Mononuclear cell (primary cell): ENCODE measurements at regions not wholly inside any gene's neighbourhood (a gene's known extent, or its start where the extent isn't known, plus 50 kb on each side); places are given as distances from the start of the nearest gene placed in this dataset.

ENCODE experiments used
- H3K27me3 ChIP-seq: 2 replicates; pipeline ENCODE4 v1.6.0; 2011; ENCODE audit warnings: low read length, control low read depth; ENCODE audit not compliant: insufficient read depth
- H3K4me1 ChIP-seq: 2 replicates; pipeline ENCODE4 v1.5.1; 2011; ENCODE audit warnings: mild to moderate bottlenecking, low read length, control low read depth; ENCODE audit not compliant: insufficient read depth
- H3K4me3 ChIP-seq: 2 replicates; pipeline ENCODE4 v1.5.1; 2011; ENCODE audit warnings: mild to moderate bottlenecking, low read length, moderate library complexity
- H3K9me3 ChIP-seq: 2 replicates; pipeline ENCODE4 v1.5.1; 2011; ENCODE audit warnings: low read depth, mild to moderate bottlenecking, control low read depth, low read length

DNA sequence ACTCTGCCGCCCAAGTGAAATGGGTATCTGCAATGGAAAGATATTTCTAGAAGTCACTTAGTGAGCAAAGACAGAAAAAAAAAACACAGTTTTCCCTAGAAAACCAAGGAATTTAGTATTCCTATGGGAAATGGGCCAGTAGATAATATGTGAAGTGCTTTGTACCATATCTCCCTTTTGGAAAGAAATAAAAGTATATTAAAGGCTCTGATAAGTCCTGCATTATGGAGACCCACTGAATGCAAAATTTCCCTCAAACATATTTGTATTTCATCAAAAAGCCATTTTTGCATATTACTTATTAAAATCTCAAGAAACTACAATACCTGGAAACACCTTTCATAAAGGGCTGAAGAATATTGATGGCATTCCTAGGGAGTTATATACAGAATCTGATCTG lies 51.6 kb upstream of the DYNLRB2 start:
- no peaks in the 10 kb centered on the region for H3K4me1 ChIP-seq
- no peaks in the 10 kb centered on the region for H3K27me3 ChIP-seq
- no peak overlapping the region for H3K4me3 ChIP-seq
- no peaks in the 10 kb centered on the region for H3K9me3 ChIP-seq

DNA sequence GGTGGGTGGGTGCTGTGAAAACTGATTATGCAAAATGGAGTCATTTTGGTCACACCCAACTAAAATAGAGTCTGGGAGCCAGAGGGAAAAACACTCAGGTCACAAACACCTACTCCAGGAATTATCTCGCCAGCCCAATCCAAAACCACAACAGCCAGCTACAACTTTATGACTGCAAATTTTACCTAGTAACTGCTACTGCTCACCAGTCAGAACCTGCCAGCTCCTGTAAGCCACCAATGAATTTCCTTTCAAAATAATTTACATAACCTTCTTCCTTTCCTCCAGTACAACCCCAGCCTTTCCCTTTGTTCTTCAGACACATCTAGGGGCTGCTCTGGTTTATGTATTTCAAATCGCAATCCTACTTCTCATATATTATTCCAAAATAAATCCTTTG lies 52.6 kb upstream of the DYNLRB2 start:
- no peak overlapping the region for H3K4me3 ChIP-seq
- no peaks in the 10 kb centered on the region for H3K9me3 ChIP-seq
- H3K27me3 ChIP-seq: no peaks in the 10 kb centered on the region
- no peaks in the 10 kb centered on the region for H3K4me1 ChIP-seq

DNA sequence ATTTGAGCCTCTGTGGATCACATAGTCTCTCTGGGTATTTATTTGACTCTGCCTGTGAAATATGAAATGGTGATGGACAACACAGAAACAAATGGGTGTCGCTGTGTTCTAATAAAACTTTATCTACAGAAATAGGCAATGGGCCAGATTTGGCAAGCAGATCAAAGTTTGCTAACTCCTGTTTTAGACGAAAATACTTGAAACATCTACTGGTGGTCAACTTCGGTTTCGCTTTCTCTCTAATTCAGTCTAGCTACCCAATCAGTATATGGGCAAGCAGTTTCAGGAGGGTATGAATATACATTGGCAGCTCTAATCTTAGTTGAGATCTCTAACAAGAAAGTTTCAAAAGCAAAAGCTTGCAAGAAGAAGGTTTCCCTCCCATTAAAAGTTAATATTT lies 60.1 kb upstream of the DYNLRB2 start:
- Histone ChIP-seq H3K27me3 (peaks cover 3% of the 10 kb centered on the region), H3K4me1 (no peaks in the 10 kb centered on the region), H3K9me3 (no peaks in the 10 kb centered on the region), H3K4me3 (no peak overlapping the region)

DNA sequence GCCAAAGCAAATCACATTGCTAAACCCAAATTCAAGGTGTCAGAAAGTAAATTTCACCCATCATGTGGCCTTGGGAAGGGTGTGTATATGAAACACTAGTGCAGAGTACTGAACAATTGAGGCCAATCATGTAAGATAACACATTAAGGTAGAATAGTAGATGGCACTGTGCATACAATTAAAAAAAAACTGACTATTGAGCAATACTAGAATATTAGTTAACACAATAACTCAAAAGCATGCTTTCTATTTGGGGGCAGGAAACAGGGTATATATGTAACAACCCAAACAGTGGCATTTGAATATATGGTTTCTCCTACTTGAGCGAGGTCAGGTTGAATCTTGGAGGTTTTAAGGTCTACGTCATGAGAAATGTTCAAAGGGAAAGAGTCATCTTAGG lies 63.0 kb upstream of the DYNLRB2 start:
- no peaks in the 10 kb centered on the region for H3K9me3 ChIP-seq
- no peak overlapping the region for H3K4me3 ChIP-seq
- peaks cover 2% of the 10 kb centered on the region for H3K27me3 ChIP-seq
- no peaks in the 10 kb centered on the region for H3K4me1 ChIP-seq

DNA sequence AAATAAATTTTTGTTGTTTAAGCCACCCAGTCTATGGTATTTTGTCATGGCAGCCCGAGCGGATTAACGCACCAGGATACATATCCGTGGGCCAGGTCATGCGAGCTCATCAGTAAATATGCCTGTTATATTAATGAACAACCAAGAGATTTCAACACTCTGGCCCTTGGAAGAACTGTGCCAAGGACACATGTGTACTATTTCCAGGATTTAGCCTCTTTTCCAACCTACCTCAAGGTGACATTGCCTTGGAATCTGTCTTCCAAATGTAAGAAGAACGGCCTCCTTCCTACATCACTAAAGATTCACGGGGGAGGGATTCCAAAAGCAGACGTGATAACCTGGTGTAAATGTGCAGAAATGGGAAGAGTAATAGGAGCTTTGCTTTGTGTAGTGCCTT lies 72.8 kb upstream of the DYNLRB2 start:
- peaks cover 4% of the 10 kb centered on the region for H3K27me3 ChIP-seq
- H3K4me1 ChIP-seq: no peaks in the 10 kb centered on the region
- H3K9me3 ChIP-seq: no peaks in the 10 kb centered on the region

DNA sequence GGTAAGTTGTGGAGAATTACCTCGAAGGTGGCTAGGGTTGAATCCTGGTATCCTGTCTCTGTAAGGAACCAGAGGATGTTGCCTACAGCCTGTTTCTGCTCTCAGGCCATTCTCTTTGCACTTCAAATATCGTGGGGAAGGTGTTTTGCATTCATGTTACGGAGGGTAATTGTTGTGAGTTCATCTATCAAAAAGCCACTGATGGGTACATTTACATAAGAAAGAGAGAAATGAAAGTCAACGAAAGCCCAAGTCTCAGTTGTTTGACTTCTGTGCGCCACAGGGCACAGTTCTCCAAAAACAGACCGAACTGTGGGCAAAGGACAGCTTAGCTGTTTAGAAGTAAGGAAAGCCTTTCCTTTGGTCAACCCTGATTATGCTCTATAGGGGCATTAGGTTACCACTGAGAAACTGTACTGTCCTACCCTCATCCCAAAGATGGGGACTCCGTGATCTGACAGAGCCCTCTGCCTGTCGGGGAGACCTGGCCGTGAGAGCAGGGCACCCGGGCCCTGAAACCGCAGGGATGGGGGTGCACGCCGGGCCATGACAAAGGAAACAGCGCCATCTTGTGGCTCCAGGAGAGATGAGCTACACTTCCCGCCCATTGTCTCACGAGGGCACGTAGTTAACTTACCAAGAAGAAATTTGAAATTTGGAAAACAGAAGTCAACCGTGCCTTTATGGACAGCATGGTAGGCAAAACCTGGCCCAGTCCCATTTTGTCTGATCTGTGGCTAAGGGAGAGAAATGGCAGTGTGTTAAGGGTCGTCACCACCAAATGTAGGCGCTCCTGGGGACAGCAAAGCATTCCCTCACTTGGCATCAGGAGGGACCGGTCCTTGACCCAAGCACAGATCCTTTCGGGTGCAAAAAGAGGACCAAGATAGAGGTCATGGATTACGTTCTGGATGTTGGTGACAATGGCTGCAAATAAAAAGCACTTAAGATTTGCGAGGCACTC lies 74.5 kb upstream of the DYNLRB2 start:
- peaks cover 4% of the 10 kb centered on the region for H3K27me3 ChIP-seq
- H3K9me3 ChIP-seq: no peaks in the 10 kb centered on the region
- H3K4me1 ChIP-seq: no peaks in the 10 kb centered on the region
- no peak overlapping the region for H3K4me3 ChIP-seq

More for the DNA sequence above, 72.8 kb upstream of the DYNLRB2 start:
- no peak overlapping the region for H3K4me3 ChIP-seq

DNA sequence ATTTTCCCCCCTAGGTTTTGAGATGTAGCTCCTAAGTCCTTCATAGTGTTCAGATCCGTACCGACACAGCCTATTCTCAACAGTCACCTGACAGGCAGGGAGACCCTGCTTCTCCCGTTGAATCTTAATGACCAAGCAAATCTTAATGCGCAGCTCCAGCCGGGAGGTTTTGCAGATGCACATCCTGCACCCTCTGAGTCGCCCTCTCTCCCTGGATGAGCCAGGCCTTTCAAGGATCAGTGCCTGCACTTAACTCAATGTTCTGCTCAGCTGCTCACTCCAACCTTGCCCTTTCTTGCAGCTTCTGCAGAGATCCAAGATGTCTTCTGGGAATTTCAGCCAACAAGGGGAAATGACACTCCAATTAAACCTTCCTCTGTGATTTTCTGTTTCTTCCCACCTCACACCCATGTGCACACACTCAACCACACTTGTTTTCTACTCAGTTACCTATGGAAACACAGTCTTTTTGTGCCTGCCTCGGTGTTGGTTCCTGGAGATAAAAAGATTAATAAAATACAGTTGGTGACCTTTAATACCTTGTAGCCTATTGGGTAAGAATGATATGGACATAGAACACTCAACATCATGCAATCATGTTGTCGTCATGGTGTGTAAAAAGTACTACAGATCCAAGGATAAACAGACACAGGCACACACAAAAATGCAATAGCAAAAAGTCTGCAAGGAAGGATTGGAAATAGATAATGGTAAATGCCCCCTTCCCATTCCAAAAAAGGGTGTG lies 76.9 kb upstream of the DYNLRB2 start:
- no peaks in the 10 kb centered on the region for H3K9me3 ChIP-seq
- no peaks in the 10 kb centered on the region for H3K27me3 ChIP-seq
- no peaks in the 10 kb centered on the region for H3K4me1 ChIP-seq
- H3K4me3 ChIP-seq: no peak overlapping the region

DNA sequence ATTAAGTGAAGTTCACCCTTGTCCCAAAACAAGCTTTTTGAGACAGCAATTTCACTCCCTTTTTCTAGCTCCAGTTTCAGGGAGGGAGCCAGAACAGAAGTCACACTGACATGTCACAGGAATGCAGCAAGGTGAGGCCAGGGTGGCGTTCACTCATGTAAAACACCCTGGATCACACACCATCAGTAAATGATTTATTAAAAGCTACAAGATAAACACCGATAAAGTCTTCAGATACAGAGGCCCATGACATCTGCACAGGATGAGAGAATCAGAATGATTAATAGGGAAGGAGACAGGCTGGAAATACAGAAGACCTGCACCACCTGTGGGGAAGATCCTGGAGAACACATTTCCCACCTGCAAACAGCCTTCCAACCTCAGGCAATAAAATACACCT lies 77.5 kb upstream of the DYNLRB2 start:
- Histone ChIP-seq H3K4me1 (no peaks in the 10 kb centered on the region), H3K4me3 (no peak overlapping the region), H3K9me3 (no peaks in the 10 kb centered on the region), H3K27me3 (no peaks in the 10 kb centered on the region)

DNA sequence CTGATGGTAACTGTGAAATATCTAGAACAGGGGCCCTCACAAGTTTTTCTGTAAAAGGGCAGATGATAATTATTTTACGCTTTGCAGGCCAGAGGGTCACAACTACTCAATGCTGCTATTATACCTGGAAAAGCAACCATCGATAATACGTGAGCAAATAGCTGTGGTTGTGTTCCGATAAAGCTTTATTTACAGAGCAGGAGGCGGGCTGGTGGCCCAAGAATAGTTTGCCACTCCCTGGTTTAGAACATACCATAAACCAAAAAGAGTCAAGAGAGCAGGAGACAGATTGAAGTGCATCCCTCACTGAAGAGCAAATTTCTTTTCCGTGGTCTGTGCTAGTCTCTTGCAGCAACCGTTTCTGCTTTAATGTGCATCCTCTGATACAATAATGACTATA lies 77.9 kb upstream of the DYNLRB2 start:
- Histone ChIP-seq H3K4me1 (no peaks in the 10 kb centered on the region), H3K4me3 (no peak overlapping the region), H3K9me3 (no peaks in the 10 kb centered on the region), H3K27me3 (no peaks in the 10 kb centered on the region)

DNA sequence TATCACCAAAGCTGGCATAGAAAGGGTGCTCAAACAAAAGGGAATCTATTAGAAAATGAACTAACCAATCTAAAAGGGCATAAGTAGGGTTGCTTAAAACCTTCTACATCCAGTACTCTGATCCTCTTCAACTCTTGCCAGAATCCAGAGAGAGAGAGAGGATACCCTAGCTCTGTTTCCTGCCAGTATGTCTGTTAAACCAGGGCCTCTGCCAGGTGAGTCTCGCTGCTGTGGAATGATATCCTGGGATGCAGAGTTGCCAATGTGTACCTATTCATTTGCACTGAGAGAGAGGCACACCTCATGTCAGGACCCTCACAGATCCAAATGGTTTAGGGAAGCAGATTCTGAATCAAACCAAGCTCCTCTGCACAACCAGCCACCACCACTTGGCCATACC lies 79.8 kb upstream of the DYNLRB2 start:
- H3K9me3 ChIP-seq: no peaks in the 10 kb centered on the region
- no peaks in the 10 kb centered on the region for H3K4me1 ChIP-seq
- H3K27me3 ChIP-seq: no peaks in the 10 kb centered on the region
- no peak overlapping the region for H3K4me3 ChIP-seq

DNA sequence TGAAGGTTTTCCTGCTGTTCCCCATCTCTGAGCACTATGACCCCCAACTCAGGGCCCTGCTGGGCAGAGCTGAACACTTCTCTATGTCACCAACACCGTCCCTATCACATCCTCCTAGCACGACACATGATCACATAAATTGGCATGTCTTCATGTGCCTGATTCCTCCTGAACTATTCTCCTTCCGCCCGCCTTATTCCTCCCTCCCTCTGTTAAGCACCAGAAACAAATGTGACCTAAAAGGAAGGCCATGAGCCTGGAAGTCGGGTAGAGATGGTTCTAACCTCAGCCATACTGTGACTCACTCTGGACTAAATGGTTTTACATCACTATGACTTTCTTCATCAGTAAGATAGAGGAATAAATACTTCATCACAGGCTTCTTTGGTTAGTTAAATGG lies 80.8 kb upstream of the DYNLRB2 start:
- no peak overlapping the region for H3K4me3 ChIP-seq
- H3K9me3 ChIP-seq: no peaks in the 10 kb centered on the region
- H3K27me3 ChIP-seq: no peaks in the 10 kb centered on the region
- H3K4me1 ChIP-seq: no peaks in the 10 kb centered on the region

DNA sequence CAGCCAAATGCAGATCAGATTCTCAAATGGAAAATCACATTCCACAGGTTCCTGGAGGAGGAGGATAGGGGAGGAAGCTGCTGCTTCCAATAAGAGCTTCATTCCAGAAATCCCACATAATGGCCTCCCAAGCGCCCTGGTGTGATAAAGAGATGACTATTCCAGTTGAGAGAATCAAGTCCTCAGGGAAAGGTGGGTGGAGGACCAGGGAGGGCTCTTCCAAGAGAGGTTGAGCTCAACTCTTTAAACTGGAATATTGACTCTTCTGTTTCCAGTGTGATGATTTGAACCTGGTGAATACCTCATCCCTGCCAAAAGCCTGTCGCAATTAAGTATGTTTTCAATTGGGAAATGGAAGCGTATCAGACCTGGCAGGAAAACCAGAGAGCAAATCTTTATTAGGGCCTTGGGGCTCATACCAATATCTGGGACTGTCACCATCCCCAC lies 81.4 kb upstream of the DYNLRB2 start:
- Histone ChIP-seq H3K4me3 (no peak overlapping the region), H3K9me3 (no peaks in the 10 kb centered on the region), H3K27me3 (no peaks in the 10 kb centered on the region), H3K4me1 (no peaks in the 10 kb centered on the region)

DNA sequence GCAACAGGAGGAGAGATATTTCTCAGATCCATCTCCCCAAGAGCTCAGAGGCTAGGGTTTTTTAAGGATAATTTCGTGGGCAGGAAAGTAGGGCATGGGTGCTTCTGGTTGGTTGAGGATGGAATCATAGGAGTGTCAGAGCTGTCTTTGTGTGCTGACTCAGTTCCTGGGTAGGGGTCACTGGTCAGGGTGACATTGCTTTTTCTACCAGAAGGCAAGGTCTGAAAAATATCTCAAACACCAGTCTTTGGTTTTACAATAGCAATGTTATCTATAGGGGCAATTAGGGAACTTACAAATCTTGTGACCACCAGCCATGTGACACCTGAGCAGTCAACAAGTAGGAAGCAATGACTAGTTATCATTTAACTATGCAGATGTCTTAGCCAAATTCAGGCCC lies 82.9 kb upstream of the DYNLRB2 start:
- Histone ChIP-seq H3K4me3 (no peak overlapping the region), H3K4me1 (no peaks in the 10 kb centered on the region), H3K27me3 (no peaks in the 10 kb centered on the region), H3K9me3 (no peaks in the 10 kb centered on the region)

DNA sequence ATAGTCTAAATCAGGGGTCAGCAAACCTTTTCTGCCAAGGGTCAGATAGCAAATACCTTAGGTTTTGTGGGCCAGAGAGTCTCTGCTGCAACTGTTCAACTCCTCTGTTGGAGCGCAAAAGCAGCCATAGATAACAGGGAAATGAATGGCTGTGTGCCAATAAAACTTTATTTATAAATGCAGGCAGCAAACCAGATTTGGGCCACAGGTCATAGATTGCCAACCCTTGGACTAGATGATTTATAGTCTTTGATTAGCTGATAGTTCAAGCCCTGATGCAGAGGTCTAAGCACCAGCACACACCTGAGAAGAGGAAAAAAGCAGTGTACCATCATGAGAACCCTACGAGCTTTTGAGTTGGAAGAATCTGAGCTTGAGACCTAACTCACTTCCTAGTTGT lies 86.0 kb upstream of the DYNLRB2 start:
- Histone ChIP-seq H3K4me3 (no peak overlapping the region), H3K4me1 (no peaks in the 10 kb centered on the region), H3K9me3 (no peaks in the 10 kb centered on the region), H3K27me3 (no peaks in the 10 kb centered on the region)

DNA sequence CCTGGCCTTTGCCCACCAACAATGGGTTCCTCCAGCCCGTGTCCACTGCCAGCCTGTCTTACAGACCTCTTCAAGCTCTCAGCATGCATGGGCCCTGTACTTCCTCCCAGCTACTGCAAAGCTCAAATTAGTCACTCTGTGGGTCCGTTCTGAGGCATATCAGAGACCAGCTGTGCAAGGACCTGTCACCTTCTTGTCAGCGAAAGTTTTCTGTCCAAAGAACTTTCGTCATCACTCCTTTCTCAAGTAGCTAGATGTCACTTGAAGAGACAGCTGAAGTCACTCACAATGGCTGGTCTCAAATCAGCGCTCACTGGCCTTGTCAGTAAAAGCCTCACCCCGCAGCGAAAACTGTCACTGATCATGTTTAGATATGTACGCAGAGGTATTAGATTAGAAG lies 91.4 kb upstream of the DYNLRB2 start:
- Histone ChIP-seq H3K4me3 (no peak overlapping the region), H3K9me3 (no peaks in the 10 kb centered on the region), H3K27me3 (no peaks in the 10 kb centered on the region), H3K4me1 (no peaks in the 10 kb centered on the region)
